ENCODE measurements at regions not wholly inside any gene's neighbourhood (a gene's known extent, or its start where the extent isn't known, plus 50 kb on each side); places are given as distances from the start of the nearest gene placed in this dataset.
"Not testable (repeated sequence)": the region's sequence is repeated elsewhere in the genome, so short reads cannot be mapped to it uniquely, and the experiment has no call there.

GRCh38 chr7:116340943-116341907, 130.9 kb downstream of the TES start:
- no peak for DNase-seq (ENCODE audit: low spot score)

GRCh38 chr7:116342125-116342524, 131.8 kb downstream of the TES start:
- DNase-seq (ENCODE audit: low spot score): no peak

GRCh38 chr7:116347151-116347832, 137.0 kb downstream of the TES start:
- DNase-seq (ENCODE audit: low spot score): no peak

GRCh38 chr7:116348346-116348745, 138.0 kb downstream of the TES start:
- DNase-seq (ENCODE audit: low spot score): no peak

- no peak for DNase-seq (ENCODE audit: low spot score)
Measured at GRCh38 chr7:116351966-116352365, 141.6 kb downstream of the TES start.

GRCh38 chr7:116353647-116354046, 143.3 kb downstream of the TES start:
- DNase-seq (ENCODE audit: low spot score): no peak

- DNase-seq (ENCODE audit: low spot score): no peak
Measured at GRCh38 chr7:116354171-116354545, 143.8 kb downstream of the TES start.

- DNase-seq (ENCODE audit: low spot score): peak; percentile 26
Measured at GRCh38 chr7:116354546-116355423, 144.4 kb downstream of the TES start.

- no peak for DNase-seq (ENCODE audit: low spot score)
Measured at GRCh38 chr7:116355424-116355765, 144.1 kb upstream of the CAV2 start.

GRCh38 chr7:116356333-116356965, 143.1 kb upstream of the CAV2 start:
- DNase-seq (ENCODE audit: low spot score): no peak

GRCh38 chr7:116356979-116357378, 142.6 kb upstream of the CAV2 start:
- DNase-seq (ENCODE audit: low spot score): no peak

GRCh38 chr7:116357781-116358670, 141.5 kb upstream of the CAV2 start:
- DNase-seq (ENCODE audit: low spot score): no peak

GRCh38 chr7:116361767-116362166, 137.8 kb upstream of the CAV2 start:
- DNase-seq (ENCODE audit: low spot score): no peak

- DNase-seq (ENCODE audit: low spot score): no peak
Measured at GRCh38 chr7:116363637-116364432, 135.7 kb upstream of the CAV2 start.

- DNase-seq (ENCODE audit: low spot score): no peak
Measured at GRCh38 chr7:116364469-116364868, 135.1 kb upstream of the CAV2 start.

GRCh38 chr7:116365797-116366196, 133.7 kb upstream of the CAV2 start:
- DNase-seq (ENCODE audit: low spot score): no peak

GRCh38 chr7:116367171-116367813, 132.2 kb upstream of the CAV2 start:
- no peak for DNase-seq (ENCODE audit: low spot score)

GRCh38 chr7:116368965-116369364, 130.6 kb upstream of the CAV2 start:
- no peak for DNase-seq (ENCODE audit: low spot score)

GRCh38 chr7:116371536-116371935, 128.0 kb upstream of the CAV2 start:
- DNase-seq (ENCODE audit: low spot score): not testable (repeated sequence)

All from iPS-NIHi11 (cell line).